ENCODE measurements at regions not wholly inside any gene's neighbourhood (a gene's known extent, or its start where the extent isn't known, plus 50 kb on each side); places are given as distances from the start of the nearest gene placed in this dataset.

DNA sequence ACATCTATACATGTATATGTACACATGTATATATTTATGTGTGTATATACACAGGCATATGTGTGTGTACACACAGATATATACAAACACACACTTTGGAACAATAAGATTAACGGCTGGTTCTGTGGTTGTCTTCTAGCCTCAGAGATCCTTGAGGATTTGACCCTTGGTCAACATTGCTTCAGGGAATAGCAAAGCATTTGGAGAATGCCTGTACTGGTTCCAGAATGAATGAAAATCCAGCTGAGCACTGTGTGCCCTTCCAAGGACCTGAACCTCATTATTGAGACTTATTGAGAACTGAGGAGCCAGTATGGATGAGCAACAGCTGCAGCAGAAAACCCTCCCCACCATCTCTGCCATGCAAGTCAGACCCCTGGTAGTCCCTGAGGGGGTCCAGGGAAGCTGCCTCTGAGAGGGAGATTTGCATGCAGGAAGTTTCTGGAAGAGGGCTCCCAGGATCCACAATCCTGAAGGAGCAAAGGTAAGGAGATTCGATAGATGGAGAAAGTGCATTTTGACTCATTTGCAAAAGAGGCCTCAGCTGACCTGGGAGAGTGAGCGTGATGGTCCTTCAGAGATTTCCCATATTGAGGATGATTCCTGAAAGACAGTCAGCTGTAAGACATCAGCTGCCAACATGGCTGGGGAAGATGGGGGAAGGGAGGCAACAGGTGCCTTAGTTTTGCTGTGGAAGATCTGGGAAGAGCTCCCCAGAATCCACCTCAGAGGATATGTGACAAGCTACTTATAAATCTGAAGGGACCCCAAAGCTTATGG is 166.6 kb upstream of the NCKAP5 start:
- no peak for ATAC-seq
- Histone ChIP-seq H3K27ac (no peak overlapping the region), H3K4me1 (no peaks in the 10 kb centered on the region), H3K9me3 (no peaks in the 10 kb centered on the region), H3K4me3 (no peak overlapping the region), H3K27me3 (no peaks in the 10 kb centered on the region), H3K36me3 (no peaks in the 10 kb centered on the region)
- WGBS, 2 donors (ENCODE audit: low coverage in 1 of 2), result 81 to 97% methylated on average over 3 of the region's 3 CpGs
- no peak for TF ChIP-seq EP300 (IDR thresholded peaks at IDR 0.05)
- TF ChIP-seq POLR2AphosphoS5 (IDR thresholded peaks at IDR 0.05), result no peak
- TF ChIP-seq, protein P1, sequence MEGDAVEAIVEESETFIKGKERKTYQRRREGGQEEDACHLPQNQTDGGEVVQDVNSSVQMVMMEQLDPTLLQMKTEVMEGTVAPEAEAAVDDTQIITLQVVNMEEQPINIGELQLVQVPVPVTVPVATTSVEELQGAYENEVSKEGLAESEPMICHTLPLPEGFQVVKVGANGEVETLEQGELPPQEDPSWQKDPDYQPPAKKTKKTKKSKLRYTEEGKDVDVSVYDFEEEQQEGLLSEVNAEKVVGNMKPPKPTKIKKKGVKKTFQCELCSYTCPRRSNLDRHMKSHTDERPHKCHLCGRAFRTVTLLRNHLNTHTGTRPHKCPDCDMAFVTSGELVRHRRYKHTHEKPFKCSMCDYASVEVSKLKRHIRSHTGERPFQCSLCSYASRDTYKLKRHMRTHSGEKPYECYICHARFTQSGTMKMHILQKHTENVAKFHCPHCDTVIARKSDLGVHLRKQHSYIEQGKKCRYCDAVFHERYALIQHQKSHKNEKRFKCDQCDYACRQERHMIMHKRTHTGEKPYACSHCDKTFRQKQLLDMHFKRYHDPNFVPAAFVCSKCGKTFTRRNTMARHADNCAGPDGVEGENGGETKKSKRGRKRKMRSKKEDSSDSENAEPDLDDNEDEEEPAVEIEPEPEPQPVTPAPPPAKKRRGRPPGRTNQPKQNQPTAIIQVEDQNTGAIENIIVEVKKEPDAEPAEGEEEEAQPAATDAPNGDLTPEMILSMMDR (IDR thresholded peaks at IDR 0.05), result no peak
- no peak for TF ChIP-seq POLR2A (IDR thresholded peaks at IDR 0.05)

DNA sequence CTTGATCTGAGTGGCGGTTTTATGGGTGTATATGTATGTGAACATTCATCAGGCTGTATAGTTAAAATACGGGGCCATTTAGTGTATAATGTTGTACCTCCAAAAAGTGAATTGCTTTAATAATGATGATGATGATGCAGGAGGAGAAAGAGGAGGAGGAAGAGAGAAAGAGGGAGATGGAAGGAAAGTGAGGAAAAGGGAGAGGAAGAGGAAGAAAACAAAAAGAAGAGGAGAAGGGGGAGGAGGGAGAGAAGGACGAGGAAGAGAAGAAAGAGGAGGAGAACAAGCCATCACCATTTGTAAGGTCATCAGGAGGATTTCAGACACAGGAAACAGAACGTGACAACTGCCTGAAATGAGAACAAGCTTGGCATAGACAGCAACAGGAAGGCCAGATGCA is 168.4 kb upstream of the NCKAP5 start:
- Histone ChIP-seq H3K4me3 (no peak overlapping the region), H3K9me3 (no peaks in the 10 kb centered on the region), H3K27ac (no peak overlapping the region), H3K4me1 (no peaks in the 10 kb centered on the region), H3K27me3 (no peaks in the 10 kb centered on the region), H3K36me3 (no peaks in the 10 kb centered on the region)
- 62 to 74% methylated on average over 3 to 4 of the region's 4 CpGs for WGBS, 2 donors (ENCODE audit: low coverage in 1 of 2)
- ATAC-seq, result no peak
- TF ChIP-seq, protein P1 (IDR thresholded peaks at IDR 0.05), result no peak
- no peak for TF ChIP-seq POLR2AphosphoS5 (IDR thresholded peaks at IDR 0.05)
- no peak for TF ChIP-seq EP300 (IDR thresholded peaks at IDR 0.05)
- TF ChIP-seq POLR2A (IDR thresholded peaks at IDR 0.05), result no peak

DNA sequence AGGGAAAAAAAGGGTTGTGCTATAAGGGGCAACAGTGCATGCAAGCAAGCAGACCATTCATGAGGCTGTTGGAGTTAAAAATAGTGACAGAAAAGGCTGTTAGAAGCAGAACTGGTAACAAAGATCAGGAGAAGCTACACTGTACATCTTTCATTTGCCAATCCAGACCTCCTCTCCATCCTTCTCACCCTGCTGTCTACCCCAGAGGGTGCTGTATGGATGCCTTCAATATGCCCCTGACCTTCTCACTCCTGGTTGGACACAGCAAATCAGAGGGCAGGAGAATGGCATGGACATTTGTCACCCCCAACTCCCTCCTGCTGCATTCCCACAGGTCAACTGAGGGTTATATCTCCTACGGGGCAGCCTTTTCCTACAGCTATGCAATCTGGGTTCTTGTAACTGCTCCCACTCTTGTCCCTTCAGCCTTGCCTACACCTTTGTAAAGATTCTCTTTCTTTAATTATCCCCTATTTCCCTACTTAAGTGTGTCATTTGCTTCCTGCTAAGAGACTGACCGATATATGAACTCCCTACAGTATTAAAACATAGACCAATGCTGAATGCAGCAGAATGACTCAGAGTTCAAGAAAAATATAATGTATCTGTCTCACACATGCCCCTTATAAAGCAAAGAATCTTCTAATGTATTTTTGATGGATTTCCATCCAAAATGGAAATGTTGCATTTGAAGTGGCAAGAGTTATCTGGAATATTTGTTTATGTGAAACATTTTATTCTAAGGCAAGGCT is 169.2 kb upstream of the NCKAP5 start:
- H3K4me3 ChIP-seq, result no peak overlapping the region
- no peaks in the 10 kb centered on the region for H3K9me3 ChIP-seq
- H3K27ac ChIP-seq, result no peak overlapping the region
- H3K36me3 ChIP-seq, result no peaks in the 10 kb centered on the region
- no peaks in the 10 kb centered on the region for H3K4me1 ChIP-seq
- ATAC-seq, result no peak
- TF ChIP-seq POLR2AphosphoS5 (IDR thresholded peaks at IDR 0.05) (no peak), EP300 (IDR thresholded peaks at IDR 0.05) (no peak), POLR2A (IDR thresholded peaks at IDR 0.05) (no peak)
- TF ChIP-seq, protein P1 (IDR thresholded peaks at IDR 0.05), result no peak
- 66 to 72% methylated on average over 2 of the region's 2 CpGs for WGBS, 2 donors (ENCODE audit: low coverage in 1 of 2)
- no peaks in the 10 kb centered on the region for H3K27me3 ChIP-seq

DNA sequence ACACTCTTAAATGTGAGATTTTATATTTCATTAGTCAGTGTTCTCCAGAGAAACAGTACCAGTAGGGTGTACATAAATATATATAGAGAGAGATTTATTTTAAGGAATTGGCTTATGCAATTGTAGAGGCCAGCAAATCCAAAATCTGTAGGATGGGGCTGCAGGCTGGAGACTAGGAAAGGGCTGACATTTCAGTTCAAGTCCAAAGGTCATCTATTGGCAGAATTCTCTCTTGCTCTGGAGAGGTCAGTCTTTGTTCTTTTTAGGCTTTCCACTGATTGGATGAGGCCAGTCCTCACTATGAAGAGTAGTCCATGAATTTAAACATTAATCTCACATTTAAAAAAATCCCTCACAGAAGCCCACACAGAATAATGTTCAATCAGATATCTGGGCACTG is 170.8 kb upstream of the NCKAP5 start:
- TF ChIP-seq POLR2A (IDR thresholded peaks at IDR 0.05) (no peak), EP300 (IDR thresholded peaks at IDR 0.05) (no peak), POLR2AphosphoS5 (IDR thresholded peaks at IDR 0.05) (no peak)
- TF ChIP-seq, protein P1 (IDR thresholded peaks at IDR 0.05), result no peak
- Histone ChIP-seq H3K36me3 (no peaks in the 10 kb centered on the region), H3K4me3 (no peak overlapping the region), H3K9me3 (no peaks in the 10 kb centered on the region), H3K27ac (no peak overlapping the region), H3K4me1 (no peaks in the 10 kb centered on the region), H3K27me3 (no peaks in the 10 kb centered on the region)
- ATAC-seq, result no peak

DNA sequence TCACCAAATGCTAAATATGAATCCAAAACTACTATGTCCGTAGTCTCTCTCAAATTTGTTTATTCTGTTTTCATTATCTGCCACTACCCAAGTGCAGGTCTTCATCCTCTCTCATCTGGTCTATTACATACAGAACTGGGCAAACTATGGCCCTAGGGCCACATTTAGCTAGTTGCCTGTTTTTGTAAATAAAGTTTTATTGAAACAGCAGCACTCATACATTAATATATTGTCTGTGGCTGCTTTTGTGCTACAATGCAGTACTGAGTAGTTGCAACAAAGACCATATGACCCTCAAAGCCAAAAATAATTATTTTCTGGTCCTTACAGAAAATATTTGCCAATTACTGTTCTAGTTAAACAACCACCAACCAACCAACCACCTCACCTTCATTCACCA is 172.2 kb upstream of the NCKAP5 start:
- TF ChIP-seq, protein P1 (IDR thresholded peaks at IDR 0.05), result no peak
- H3K9me3 ChIP-seq, result no peaks in the 10 kb centered on the region
- 90 to 95% methylated on average over 1 of the region's 1 CpG for WGBS, 2 donors (ENCODE audit: low coverage in 1 of 2)
- H3K4me3 ChIP-seq, result no peak overlapping the region
- no peaks in the 10 kb centered on the region for H3K4me1 ChIP-seq
- H3K36me3 ChIP-seq, result no peaks in the 10 kb centered on the region
- H3K27me3 ChIP-seq, result no peaks in the 10 kb centered on the region
- H3K27ac ChIP-seq, result no peak overlapping the region
- ATAC-seq, result no peak

Measured in gastroesophageal sphincter (tissue), 4 donors.